NCI-H2107 treated with DMSO at 0.1 percent for 48 hours (cell line): ENCODE measurements at regions not wholly inside any gene's neighbourhood (a gene's known extent, or its start where the extent isn't known, plus 50 kb on each side); places are given as distances from the start of the nearest gene placed in this dataset.

Source experiments
- DNase-seq: peaks from one replicate; lab custom pipeline; 2025; ENCODE audit not compliant: unreplicated experiment; lab: John Stamatoyannopoulos, UW

- no peak for DNase-seq
Measured at GRCh38 chr6:95352064-95352795, 225.1 kb upstream of the MANEA start.

GRCh38 chr6:95354551-95354950 lies 222.8 kb upstream of the MANEA start:
- DNase-seq, result no peak

GRCh38 chr6:95357380-95358020 lies 219.8 kb upstream of the MANEA start:
- DNase-seq, result no peak

- peak; percentile 46 for DNase-seq
Measured at GRCh38 chr6:95364016-95364604, 213.2 kb upstream of the MANEA start.

GRCh38 chr6:95365454-95365853 lies 211.9 kb upstream of the MANEA start:
- no peak for DNase-seq

- no peak for DNase-seq
Measured at GRCh38 chr6:95366414-95366813, 210.9 kb upstream of the MANEA start.

GRCh38 chr6:95383878-95384277 lies 193.5 kb upstream of the MANEA start:
- no peak for DNase-seq

- DNase-seq, result no peak
Measured at GRCh38 chr6:95384988-95385387, 192.3 kb upstream of the MANEA start.

- DNase-seq, result no peak
Measured at GRCh38 chr6:95387845-95388244, 189.5 kb upstream of the MANEA start.

- DNase-seq, result no peak
Measured at GRCh38 chr6:95404777-95405176, 172.6 kb upstream of the MANEA start.

- no peak for DNase-seq
Measured at GRCh38 chr6:95408111-95408510, 169.2 kb upstream of the MANEA start.

GRCh38 chr6:95410168-95410567 lies 167.2 kb upstream of the MANEA start:
- no peak for DNase-seq

- DNase-seq, result no peak
Measured at GRCh38 chr6:95413789-95414188, 163.5 kb upstream of the MANEA start.

- DNase-seq, result no peak
Measured at GRCh38 chr6:95417856-95418255, 159.5 kb upstream of the MANEA start.

- DNase-seq, result no peak
Measured at GRCh38 chr6:95420792-95421191, 156.5 kb upstream of the MANEA start.

- DNase-seq, result no peak
Measured at GRCh38 chr6:95423331-95423730, 154.0 kb upstream of the MANEA start.

GRCh38 chr6:95431637-95432228 lies 145.6 kb upstream of the MANEA start:
- DNase-seq, result peak; percentile 57

GRCh38 chr6:95439741-95440140 lies 137.6 kb upstream of the MANEA start:
- no peak for DNase-seq

GRCh38 chr6:95448208-95448607 lies 129.1 kb upstream of the MANEA start:
- DNase-seq, result no peak

GRCh38 chr6:95469511-95469910 lies 107.8 kb upstream of the MANEA start:
- DNase-seq, result no peak

GRCh38 chr6:95478941-95479340 lies 98.4 kb upstream of the MANEA start:
- no peak for DNase-seq

GRCh38 chr6:95487817-95488216 lies 89.5 kb upstream of the MANEA start:
- DNase-seq, result no peak
